ENCODE measurements at regions not wholly inside any gene's neighbourhood (a gene's known extent, or its start where the extent isn't known, plus 50 kb on each side); places are given as distances from the start of the nearest gene placed in this dataset.
"Not testable (repeated sequence)": the region's sequence is repeated elsewhere in the genome, so short reads cannot be mapped to it uniquely, and the experiment has no call there.

- no peak for DNase-seq (ENCODE audit: extremely low read depth in 1 of 2, low read depth in 1 of 2)
These were observed 139.6 kb downstream of the MYLK4 start for GRCh38 chr6:2611092-2611491.

GRCh38 chr6:2608503-2608902 is 142.2 kb downstream of the MYLK4 start:
- no peak for DNase-seq (ENCODE audit: extremely low read depth in 1 of 2, low read depth in 1 of 2)

- no peak for DNase-seq (ENCODE audit: extremely low read depth in 1 of 2, low read depth in 1 of 2)
These were observed 150.4 kb downstream of the MYLK4 start for GRCh38 chr6:2600363-2600762.

- DNase-seq (ENCODE audit: extremely low read depth in 1 of 2, low read depth in 1 of 2) = no peak
These were observed 150.9 kb downstream of the MYLK4 start for GRCh38 chr6:2599817-2600216.

GRCh38 chr6:2598867-2599266 is 151.9 kb downstream of the MYLK4 start:
- no peak for DNase-seq (ENCODE audit: extremely low read depth in 1 of 2, low read depth in 1 of 2)

GRCh38 chr6:2597991-2598390 is 152.7 kb downstream of the MYLK4 start:
- DNase-seq (ENCODE audit: extremely low read depth in 1 of 2, low read depth in 1 of 2) = no peak

- DNase-seq (ENCODE audit: extremely low read depth in 1 of 2, low read depth in 1 of 2) = not testable (repeated sequence)
These were observed 153.3 kb downstream of the MYLK4 start for GRCh38 chr6:2597457-2597856.

GRCh38 chr6:2596222-2596621 is 154.5 kb downstream of the MYLK4 start:
- no peak for DNase-seq (ENCODE audit: extremely low read depth in 1 of 2, low read depth in 1 of 2)

GRCh38 chr6:2594868-2595267 is 155.9 kb downstream of the MYLK4 start:
- DNase-seq (ENCODE audit: extremely low read depth in 1 of 2, low read depth in 1 of 2) = no peak

GRCh38 chr6:2593167-2593566 is 157.6 kb downstream of the MYLK4 start:
- no peak for DNase-seq (ENCODE audit: extremely low read depth in 1 of 2, low read depth in 1 of 2)

- no peak for DNase-seq (ENCODE audit: extremely low read depth in 1 of 2, low read depth in 1 of 2)
These were observed 161.5 kb downstream of the MYLK4 start for GRCh38 chr6:2589171-2589661.

- no peak for DNase-seq (ENCODE audit: extremely low read depth in 1 of 2, low read depth in 1 of 2)
These were observed 167.3 kb downstream of the MYLK4 start for GRCh38 chr6:2583459-2583858.

- DNase-seq (ENCODE audit: extremely low read depth in 1 of 2, low read depth in 1 of 2) = no peak
These were observed 168.5 kb downstream of the MYLK4 start for GRCh38 chr6:2582268-2582667.

GRCh38 chr6:2581611-2582010 is 169.1 kb downstream of the MYLK4 start:
- DNase-seq (ENCODE audit: extremely low read depth in 1 of 2, low read depth in 1 of 2) = no peak

- no peak for DNase-seq (ENCODE audit: extremely low read depth in 1 of 2, low read depth in 1 of 2)
These were observed 169.7 kb downstream of the MYLK4 start for GRCh38 chr6:2581011-2581410.

- DNase-seq (ENCODE audit: extremely low read depth in 1 of 2, low read depth in 1 of 2) = no peak
These were observed 170.7 kb downstream of the MYLK4 start for GRCh38 chr6:2579804-2580570.

GRCh38 chr6:2579241-2579761 is 171.4 kb downstream of the MYLK4 start:
- no peak for DNase-seq (ENCODE audit: extremely low read depth in 1 of 2, low read depth in 1 of 2)

- DNase-seq (ENCODE audit: extremely low read depth in 1 of 2, low read depth in 1 of 2) = no peak
These were observed 172.0 kb downstream of the MYLK4 start for GRCh38 chr6:2578767-2579166.

- no peak for DNase-seq (ENCODE audit: extremely low read depth in 1 of 2, low read depth in 1 of 2)
These were observed 174.2 kb downstream of the MYLK4 start for GRCh38 chr6:2576499-2576898.

- no peak for DNase-seq (ENCODE audit: extremely low read depth in 1 of 2, low read depth in 1 of 2)
These were observed 175.5 kb downstream of the MYLK4 start for GRCh38 chr6:2575236-2575635.

- DNase-seq (ENCODE audit: extremely low read depth in 1 of 2, low read depth in 1 of 2) = not testable (repeated sequence)
These were observed 181.3 kb downstream of the MYLK4 start for GRCh38 chr6:2569420-2569819.

- no peak for DNase-seq (ENCODE audit: extremely low read depth in 1 of 2, low read depth in 1 of 2)
These were observed 184.7 kb downstream of the MYLK4 start for GRCh38 chr6:2566048-2566447.

- DNase-seq (ENCODE audit: extremely low read depth in 1 of 2, low read depth in 1 of 2) = no peak
These were observed 185.2 kb downstream of the MYLK4 start for GRCh38 chr6:2565499-2565898.
